K562 (cell line): ENCODE measurements at regions not wholly inside any gene's neighbourhood (a gene's known extent, or its start where the extent isn't known, plus 50 kb on each side); places are given as distances from the start of the nearest gene placed in this dataset.

Source experiments
- ATAC-seq: fragments of 200-7000 bp; cut with Tn5 transposase; 3 replicates; pipeline ENCODE4 v1.9.1; 2020; ENCODE audit warnings: moderate library complexity
- BruUV-seq: library from RNA; stranded (reverse); fragments of 400-500 nt; replicated peaks from 2 replicates; lab custom pipeline; 2021; lab: Mats Ljungman, UMichigan
- CTCF ChIA-PET: fragments of 300-600 bp; formaldehyde crosslinking; extraction: SDS; loops from one replicate; lab custom pipeline; 2021; ENCODE audit warnings: low intra/inter-chr PET ratio; lab: Yijun Ruan, JAX
- POLR2A ChIA-PET: fragments of 300-600, 350-650 bp; sonication (Branson Sonifier 250); formaldehyde crosslinking; extraction: SDS; loops from one replicate; lab custom pipeline; 2021; ENCODE audit warnings: antibody characterized with exemption, inconsistent platforms; lab: Yijun Ruan, JAX
- DNase-seq, 4 experiments: peaks; one replicate each; pipeline versions ENCODE4 v3.0.0 to v3.0.0-alpha.2; 2011 to 2018; ENCODE audit warnings: low spot score in 3 of 4, mixed read lengths in 3 of 4; ENCODE audit errors: extremely low read depth in 1 of 4
- FAIRE-seq: peaks from 2 replicates; lab custom pipeline; 2011; peaks lifted over from hg19 to GRCh38; lab: Jason Lieb, UNC
- H2AFZ ChIP-seq: 2 replicates; pipeline ENCODE4 v1.6.0; 2011; ENCODE audit warnings: low read depth, low read length, control low read depth, inconsistent platforms
- H3K27ac ChIP-seq: fragments of 200-600 bp; 3 replicates; pipeline ENCODE4 v1.8.0; 2011; ENCODE audit warnings: low read depth, mild to moderate bottlenecking, control low read depth, inconsistent platforms, low read length, moderate library complexity, mixed read lengths; ENCODE audit errors: extremely low read depth
- H3K27me3 ChIP-seq, 2 experiments: fragments of 300-600 bp in 1 of 2; 2 replicates in 1 of 2; 3 replicates in 1 of 2; pipeline versions ENCODE4 v1.6.0 to v1.8.0; 2011; ENCODE audit warnings: inconsistent platforms in 2 of 2, low read length in 2 of 2, mild to moderate bottlenecking in 1 of 2, mixed read lengths in 1 of 2, moderate library complexity in 1 of 2; ENCODE audit not compliant: control insufficient read depth in 2 of 2, insufficient read depth in 2 of 2
- H3K36me3 ChIP-seq: fragments of 300-600 bp; 3 replicates; pipeline ENCODE4 v1.8.0; 2011; ENCODE audit warnings: mild to moderate bottlenecking, low read length, inconsistent platforms; ENCODE audit not compliant: control insufficient read depth, insufficient read depth
- H3K4me1 ChIP-seq, 2 experiments: fragments of 200-600 bp in 1 of 2; replicated peaks in 1 of 2; 2 replicates in 1 of 2; 3 replicates in 1 of 2; pipeline versions ENCODE4 v1.5.1 to v1.8.0; 2011; ENCODE audit warnings: inconsistent platforms in 2 of 2, low read length in 2 of 2, mild to moderate bottlenecking in 1 of 2, mixed read lengths in 1 of 2, moderate library complexity in 1 of 2; ENCODE audit not compliant: control insufficient read depth in 2 of 2, insufficient read depth in 2 of 2
- H3K4me2 ChIP-seq: 2 replicates; pipeline ENCODE4 v1.6.1; 2011; ENCODE audit warnings: low read length, control low read depth, inconsistent platforms, mixed read lengths; ENCODE audit not compliant: insufficient read depth
- H3K4me3 ChIP-seq: fragments of 200-600 bp; sonication (generic), shearing (Covaris generic); 2 replicates; pipeline ENCODE4 v1.5.1; 2016; ENCODE audit warnings: control low read depth, inconsistent platforms
- H3K79me2 ChIP-seq: fragments of 200-600 bp; 3 replicates; pipeline ENCODE4 v1.8.0; 2011; ENCODE audit warnings: low read length, inconsistent platforms; ENCODE audit not compliant: control insufficient read depth, insufficient read depth
- H3K9ac ChIP-seq, 2 experiments: 2 replicates each; pipeline versions ENCODE4 v1.6.0 to v1.6.1; 2011; ENCODE audit warnings: low read depth in 2 of 2, low read length in 2 of 2, control low read depth in 1 of 2, inconsistent platforms in 1 of 2, mild to moderate bottlenecking in 1 of 2, mixed read lengths in 1 of 2; ENCODE audit not compliant: insufficient read depth in 1 of 2
- H3K9me1 ChIP-seq: one replicate; pipeline ENCODE4 v1.6.0; 2011; ENCODE audit warnings: inconsistent platforms, mild to moderate bottlenecking, low read length, moderate library complexity; ENCODE audit not compliant: control insufficient read depth, insufficient read depth
- H3K9me3 ChIP-seq: replicated peaks from 2 replicates; pipeline ENCODE4 v1.5.1; 2011; ENCODE audit warnings: low read depth, low read length, inconsistent platforms; ENCODE audit not compliant: control insufficient read depth, insufficient read depth
- H4K20me1 ChIP-seq: replicated peaks from 2 replicates; pipeline ENCODE4 v1.6.1; 2011; ENCODE audit warnings: low read length, inconsistent platforms, mixed read lengths; ENCODE audit not compliant: control insufficient read depth, insufficient read depth
- BCLAF1 ChIP-seq, 2 experiments: fragments of 450-650 bp in 1 of 2; IDR thresholded peaks; 2 replicates each; pipeline ENCODE4 v1.6.1; 2011 to 2017; ENCODE audit warnings: low read depth in 2 of 2, antibody characterized with exemption in 1 of 2, borderline replicate concordance in 1 of 2, low read length in 1 of 2, mild to moderate bottlenecking in 1 of 2, mixed read lengths in 1 of 2; ENCODE audit not compliant: control insufficient read depth in 1 of 2
- CTCF ChIP-seq, 3 experiments: IDR thresholded peaks in 2 of 3; conservative IDR thresholded peaks in 1 of 3; 2 replicates each; pipeline ENCODE4 v1.5.1; 2011 to 2012; ENCODE audit warnings: low read length in 3 of 3, mild to moderate bottlenecking in 3 of 3, control low read depth in 2 of 3, improper control_type of control experiment in 1 of 3, inconsistent platforms in 1 of 3, low read depth in 1 of 3, mixed read lengths in 1 of 3, moderate library complexity in 1 of 3; ENCODE audit not compliant: insufficient read depth in 2 of 3
- HMGXB4 ChIP-seq: sonication (generic); formaldehyde crosslinking; IDR thresholded peaks from 2 replicates; pipeline ENCODE4 v1.8.1; 2023; ENCODE audit warnings: mild to moderate bottlenecking, missing genetic modification reagents
- POLR2G ChIP-seq: fragments of 200-400 bp; formaldehyde crosslinking; IDR thresholded peaks from 2 replicates; pipeline ENCODE4 v1.6.1; 2017; ENCODE audit warnings: low read depth, mild to moderate bottlenecking, antibody characterized with exemption, low read length, moderate library complexity
- ZKSCAN3 ChIP-seq: fragments of 250-450 bp; sonication (Bioruptor Pico); IDR thresholded peaks from 2 replicates; pipeline ENCODE4 v1.4.0; 2020
- ZNF121 ChIP-seq: sonication (generic); formaldehyde crosslinking; conservative IDR thresholded peaks from 2 replicates; pipeline ENCODE4 v1.8.0; 2022; ENCODE audit warnings: missing genetic modification reagents
- ZNF518B ChIP-seq: fragments of 250-450 bp; sonication (Bioruptor Pico); IDR thresholded peaks from 2 replicates; pipeline ENCODE4 v1.5.0; 2021; ENCODE audit warnings: mild to moderate bottlenecking, moderate library complexity
- ZNF766 ChIP-seq: fragments of 200-800 bp; sonication (Bioruptor generic); conservative IDR thresholded peaks from 2 replicates; pipeline ENCODE4 v1.6.1; 2016; ENCODE audit warnings: missing genetic modification characterization, missing compliant biosample characterization
- ZSCAN32 ChIP-seq: fragments of 450-650 bp; formaldehyde crosslinking; IDR thresholded peaks from 2 replicates; pipeline ENCODE4 v1.4.0; 2020; ENCODE audit warnings: mild to moderate bottlenecking, moderate library complexity
- WGBS: fragments of 100-300 bp; shearing (Covaris generic); methylation state at CpG from one replicate; pipeline ENCODE4 v1.1.6; 2016; ENCODE audit warnings: low coverage, mixed read lengths; ENCODE audit not compliant: insufficient coverage; ENCODE audit errors: missing lambda C conversion rate; 5-methylcytosine and 5-hydroxymethylcytosine counted together
- in situ Hi-C: fragments of 300-500 bp; cut with MboI; formaldehyde crosslinking; loops from 4 replicates; pipeline ENCODE4 v1.15.0; 2018; ENCODE audit warnings: inconsistent platforms, mixed read lengths
- intact Hi-C: fragments of 100-400 bp; cut with micrococcal nuclease; formaldehyde crosslinking; loops from 2 replicates; pipeline ENCODE4 v1.14.2; 2022

GRCh38 chr12:89216211-89216952, 135.9 kb downstream of the DUSP6 start:
- POLR2A ChIA-PET = no interaction called here
- H3K27ac ChIP-seq = no peak overlapping the region
- CTCF ChIA-PET = no interaction called here
- BruUV-seq = no TSS peak
- no peak for ATAC-seq
- intact Hi-C loops = no loop called here
- H3K4me1 ChIP-seq = no peaks in the 10 kb centered on the region; a peak in 1 of 5 replicates
- no peak overlapping the region for H3K4me2 ChIP-seq
- WGBS = 7% methylated on average over 1 of the region's 1 CpG
- no peak overlapping the region for H3K4me3 ChIP-seq
- no peaks in the 10 kb centered on the region for H3K9me1 ChIP-seq
- H3K9ac ChIP-seq = no peak overlapping the region
- TF ChIP-seq ZNF121 (CRISPR knock-in tag) = no peak
- no peak for TF ChIP-seq CTCF (IDR thresholded peaks at IDR 0.05 in 2 of 3, conservative IDR thresholded peaks at IDR 0.05 in 1 of 3; ENCODE audit: insufficient read depth in 2 of 3, low read depth in 1 of 3, low read length in 3 of 3)
- no peak for TF ChIP-seq ZNF518B (CRISPR knock-in tag)
- no peak for TF ChIP-seq ZSCAN32
- no peak for TF ChIP-seq ZNF766 (CRISPR knock-in tag)
- no peak for TF ChIP-seq HMGXB4 (CRISPR knock-in tag)
- no peak for TF ChIP-seq ZKSCAN3
- TF ChIP-seq BCLAF1 (IDR thresholded peaks at IDR 0.05; ENCODE audit: borderline replicate concordance in 1 of 2, control insufficient read depth in 1 of 2, low read depth in 2 of 2, low read length in 1 of 2) = no peak
- TF ChIP-seq POLR2G = no peak
- TF ChIP-seq, all 486 proteins: peak for 0
- Histone ChIP-seq H2AFZ (no peak overlapping the region), H3K79me2 (no peaks in the 10 kb centered on the region), H3K9me3 (no peaks in the 10 kb centered on the region), H4K20me1 (no peaks in the 10 kb centered on the region), H3K36me3 (no peaks in the 10 kb centered on the region), H3K27me3 (no peaks in the 10 kb centered on the region)
- DNase-seq (no peak), FAIRE-seq (no peak)
- in situ Hi-C loops = no loop called here
